ENCODE measurements at regions not wholly inside any gene's neighbourhood (a gene's known extent, or its start where the extent isn't known, plus 50 kb on each side); places are given as distances from the start of the nearest gene placed in this dataset.

GRCh38 chr11:93958991-93959390 lies 62.2 kb upstream of the HEPHL1 start:
- H3K27me3 ChIP-seq (ENCODE audit: control insufficient read depth, insufficient read depth, low read length), result no peaks in the 10 kb centered on the region
- no peak for DNase-seq
- H3K9me3 ChIP-seq (replicated peaks; ENCODE audit: control insufficient read depth, low read depth, low read length), result no peaks in the 10 kb centered on the region
- no peak overlapping the region for H3K27ac ChIP-seq (ENCODE audit: low read length)
- no peak overlapping the region for H3K4me3 ChIP-seq (ENCODE audit: low read length)
- 80% methylated on average over 1 of the region's 3 CpGs for WGBS (ENCODE audit: insufficient coverage)
- H3K4me1 ChIP-seq (ENCODE audit: control insufficient read depth, insufficient read depth, low read length), result no peaks in the 10 kb centered on the region
- H3K36me3 ChIP-seq (ENCODE audit: control insufficient read depth, insufficient read depth, low read length), result no peaks in the 10 kb centered on the region

GRCh38 chr11:93959663-93960062 lies 61.5 kb upstream of the HEPHL1 start:
- Histone ChIP-seq H3K4me1 (ENCODE audit: control insufficient read depth, insufficient read depth, low read length) (no peaks in the 10 kb centered on the region), H3K27me3 (ENCODE audit: control insufficient read depth, insufficient read depth, low read length) (no peaks in the 10 kb centered on the region), H3K27ac (ENCODE audit: low read length) (no peak overlapping the region), H3K4me3 (ENCODE audit: low read length) (no peak overlapping the region), H3K36me3 (ENCODE audit: control insufficient read depth, insufficient read depth, low read length) (no peaks in the 10 kb centered on the region), H3K9me3 (replicated peaks; ENCODE audit: control insufficient read depth, low read depth, low read length) (no peaks in the 10 kb centered on the region)
- no peak for DNase-seq
- 50% methylated on average over 5 of the region's 5 CpGs for WGBS (ENCODE audit: insufficient coverage)

GRCh38 chr11:93963072-93963471 lies 58.1 kb upstream of the HEPHL1 start:
- H3K4me3 ChIP-seq (ENCODE audit: low read length), result no peak overlapping the region
- H3K36me3 ChIP-seq (ENCODE audit: control insufficient read depth, insufficient read depth, low read length), result no peaks in the 10 kb centered on the region
- no CpG with 5 or more reads among the region's 2 CpGs for WGBS (ENCODE audit: insufficient coverage)
- no peak for DNase-seq
- no peaks in the 10 kb centered on the region for H3K4me1 ChIP-seq (ENCODE audit: control insufficient read depth, insufficient read depth, low read length)
- no peaks in the 10 kb centered on the region for H3K9me3 ChIP-seq (replicated peaks; ENCODE audit: control insufficient read depth, low read depth, low read length)
- H3K27me3 ChIP-seq (ENCODE audit: control insufficient read depth, insufficient read depth, low read length), result no peaks in the 10 kb centered on the region
- no peak overlapping the region for H3K27ac ChIP-seq (ENCODE audit: low read length)

GRCh38 chr11:93967258-93967657 lies 53.9 kb upstream of the HEPHL1 start:
- Histone ChIP-seq H3K36me3 (ENCODE audit: control insufficient read depth, insufficient read depth, low read length) (no peaks in the 10 kb centered on the region), H3K4me1 (ENCODE audit: control insufficient read depth, insufficient read depth, low read length) (no peaks in the 10 kb centered on the region), H3K9me3 (replicated peaks; ENCODE audit: control insufficient read depth, low read depth, low read length) (no peaks in the 10 kb centered on the region), H3K27me3 (ENCODE audit: control insufficient read depth, insufficient read depth, low read length) (no peaks in the 10 kb centered on the region), H3K4me3 (ENCODE audit: low read length) (no peak overlapping the region), H3K27ac (ENCODE audit: low read length) (no peak overlapping the region)
- WGBS (ENCODE audit: insufficient coverage), result 100% methylated on average over 1 of the region's 4 CpGs
- DNase-seq, result no peak

- Histone ChIP-seq H3K9me3 (replicated peaks; ENCODE audit: control insufficient read depth, low read depth, low read length) (no peaks in the 10 kb centered on the region), H3K4me3 (ENCODE audit: low read length) (no peak overlapping the region), H3K36me3 (ENCODE audit: control insufficient read depth, insufficient read depth, low read length) (no peaks in the 10 kb centered on the region), H3K27me3 (ENCODE audit: control insufficient read depth, insufficient read depth, low read length) (no peaks in the 10 kb centered on the region), H3K4me1 (ENCODE audit: control insufficient read depth, insufficient read depth, low read length) (no peaks in the 10 kb centered on the region), H3K27ac (ENCODE audit: low read length) (no peak overlapping the region)
- DNase-seq, result no peak
- 83% methylated on average over 4 of the region's 5 CpGs for WGBS (ENCODE audit: insufficient coverage)
Observed at GRCh38 chr11:93967944-93968343, 53.2 kb upstream of the HEPHL1 start.

GRCh38 chr11:93969925-93970922 lies 50.9 kb upstream of the HEPHL1 start:
- Histone ChIP-seq H3K4me1 (ENCODE audit: control insufficient read depth, insufficient read depth, low read length) (no peaks in the 10 kb centered on the region), H3K4me3 (ENCODE audit: low read length) (no peak overlapping the region), H3K27ac (ENCODE audit: low read length) (no peak overlapping the region), H3K9me3 (replicated peaks; ENCODE audit: control insufficient read depth, low read depth, low read length) (peaks cover 2% of the 10 kb centered on the region), H3K27me3 (ENCODE audit: control insufficient read depth, insufficient read depth, low read length) (no peaks in the 10 kb centered on the region), H3K36me3 (ENCODE audit: control insufficient read depth, insufficient read depth, low read length) (no peaks in the 10 kb centered on the region)
- DNase-seq, result no peak
- WGBS (ENCODE audit: insufficient coverage), result 77% methylated on average over 8 of the region's 10 CpGs

Data from muscle of leg (tissue), 3 donors.